22Rv1 (cell line): ENCODE measurements at regions not wholly inside any gene's neighbourhood (a gene's known extent, or its start where the extent isn't known, plus 50 kb on each side); places are given as distances from the start of the nearest gene placed in this dataset.

ENCODE experiments used
- ZFX ChIP-seq: fragments of 450-650 bp; IDR thresholded peaks from 2 replicates; pipeline ENCODE4 v1.6.1; 2017; ENCODE audit warnings: antibody characterized with exemption, borderline replicate concordance
- TF ChIP-seq, protein P1 (sequence below): fragments of 450-650 bp; IDR thresholded peaks from 2 replicates; pipeline ENCODE4 v1.5.1; 2017; ENCODE audit warnings: mild to moderate bottlenecking

- TF ChIP-seq, protein P1, sequence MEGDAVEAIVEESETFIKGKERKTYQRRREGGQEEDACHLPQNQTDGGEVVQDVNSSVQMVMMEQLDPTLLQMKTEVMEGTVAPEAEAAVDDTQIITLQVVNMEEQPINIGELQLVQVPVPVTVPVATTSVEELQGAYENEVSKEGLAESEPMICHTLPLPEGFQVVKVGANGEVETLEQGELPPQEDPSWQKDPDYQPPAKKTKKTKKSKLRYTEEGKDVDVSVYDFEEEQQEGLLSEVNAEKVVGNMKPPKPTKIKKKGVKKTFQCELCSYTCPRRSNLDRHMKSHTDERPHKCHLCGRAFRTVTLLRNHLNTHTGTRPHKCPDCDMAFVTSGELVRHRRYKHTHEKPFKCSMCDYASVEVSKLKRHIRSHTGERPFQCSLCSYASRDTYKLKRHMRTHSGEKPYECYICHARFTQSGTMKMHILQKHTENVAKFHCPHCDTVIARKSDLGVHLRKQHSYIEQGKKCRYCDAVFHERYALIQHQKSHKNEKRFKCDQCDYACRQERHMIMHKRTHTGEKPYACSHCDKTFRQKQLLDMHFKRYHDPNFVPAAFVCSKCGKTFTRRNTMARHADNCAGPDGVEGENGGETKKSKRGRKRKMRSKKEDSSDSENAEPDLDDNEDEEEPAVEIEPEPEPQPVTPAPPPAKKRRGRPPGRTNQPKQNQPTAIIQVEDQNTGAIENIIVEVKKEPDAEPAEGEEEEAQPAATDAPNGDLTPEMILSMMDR = no peak
- TF ChIP-seq ZFX = no peak
Measured at GRCh38 chr18:7370375-7370774, 139.5 kb downstream of the LRRC30 start.
